ENCODE measurements at regions not wholly inside any gene's neighbourhood (a gene's known extent, or its start where the extent isn't known, plus 50 kb on each side); places are given as distances from the start of the nearest gene placed in this dataset.

GRCh38 chr20:21839982-21840381, 134.5 kb downstream of the PAX1 start:
- DNase-seq (ENCODE audit: low spot score): no peak

- no peak for DNase-seq (ENCODE audit: low spot score)
These were observed 130.9 kb downstream of the PAX1 start for GRCh38 chr20:21836346-21836745.

GRCh38 chr20:21835042-21835441, 129.6 kb downstream of the PAX1 start:
- no peak for DNase-seq (ENCODE audit: low spot score)

GRCh38 chr20:21832442-21833385, 127.2 kb downstream of the PAX1 start:
- DNase-seq (ENCODE audit: low spot score): no peak

DNA sequence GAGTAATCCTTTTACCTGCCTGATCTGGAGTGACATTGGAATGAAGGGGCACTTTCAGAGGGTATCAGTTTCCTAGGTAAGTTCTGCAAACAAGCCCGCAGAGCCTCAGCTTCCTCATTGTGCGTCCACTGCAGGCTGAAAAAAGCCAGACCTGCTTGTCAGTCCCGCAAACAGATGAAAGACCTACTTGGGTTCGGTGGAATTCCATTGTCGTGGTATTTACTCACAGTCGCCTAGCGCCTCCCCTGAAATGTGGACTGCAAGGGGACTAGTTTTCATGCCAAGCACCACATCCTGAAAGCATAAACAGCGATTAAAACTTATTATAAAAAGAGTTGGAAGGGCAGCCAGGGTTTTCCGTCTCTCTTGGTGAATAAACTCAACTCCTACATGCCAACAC, 121.5 kb downstream of the PAX1 start:
- no peak for DNase-seq (ENCODE audit: low spot score)

GRCh38 chr20:21821358-21821757, 115.9 kb downstream of the PAX1 start:
- no peak for DNase-seq (ENCODE audit: low spot score)

GRCh38 chr20:21820688-21821087, 115.2 kb downstream of the PAX1 start:
- no peak for DNase-seq (ENCODE audit: low spot score)

GRCh38 chr20:21820045-21820444, 114.6 kb downstream of the PAX1 start:
- no peak for DNase-seq (ENCODE audit: low spot score)

DNA sequence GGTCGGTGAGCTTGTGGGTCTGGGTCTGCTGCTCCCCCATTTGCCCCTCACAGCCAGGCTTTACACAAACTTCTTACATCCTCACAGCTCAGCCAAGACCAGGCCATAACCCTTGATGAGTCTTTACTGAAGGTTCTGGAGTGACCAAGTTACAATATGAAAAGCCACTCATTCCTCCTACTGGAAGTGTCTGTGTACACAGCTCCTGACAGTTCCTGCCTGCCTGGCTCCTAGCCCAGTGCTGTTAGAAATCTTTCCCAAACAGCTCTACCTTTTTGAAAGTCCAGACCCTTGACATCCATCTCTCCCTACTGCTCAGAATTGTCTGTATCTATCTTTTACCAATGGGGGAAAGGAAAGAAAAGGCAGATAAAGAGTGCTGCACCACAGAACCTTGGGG, 106.9 kb downstream of the PAX1 start:
- no peak for DNase-seq (ENCODE audit: low spot score)

DNA sequence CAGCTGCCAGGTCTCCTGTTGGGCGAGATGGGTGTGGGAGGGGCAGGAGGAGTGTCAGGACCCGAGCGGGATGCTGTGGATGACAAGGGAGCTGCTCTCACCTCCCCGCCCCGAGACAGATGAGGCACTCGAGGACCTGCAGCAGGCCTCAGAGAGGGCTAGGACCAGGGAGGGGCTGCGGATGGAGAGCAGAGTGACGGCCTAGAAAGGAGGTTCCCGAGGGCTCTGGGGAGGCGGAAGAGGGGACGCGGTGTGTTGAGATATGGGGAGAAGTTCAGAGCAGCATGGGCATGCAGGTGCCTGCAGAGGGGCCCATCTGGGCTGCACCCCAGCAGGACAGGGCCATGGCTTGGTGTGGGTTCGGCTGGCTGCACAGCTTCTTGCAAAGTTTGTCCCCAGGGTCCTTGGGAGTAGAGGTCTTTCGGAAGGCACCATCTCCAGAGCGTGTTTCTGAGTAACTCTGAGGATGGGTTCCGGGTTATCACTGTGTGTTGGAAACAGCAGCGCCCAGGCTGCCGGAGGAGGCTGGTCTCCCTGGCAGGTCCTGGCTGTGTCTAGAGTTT, 104.6 kb downstream of the PAX1 start:
- no peak for DNase-seq (ENCODE audit: low spot score)

DNA sequence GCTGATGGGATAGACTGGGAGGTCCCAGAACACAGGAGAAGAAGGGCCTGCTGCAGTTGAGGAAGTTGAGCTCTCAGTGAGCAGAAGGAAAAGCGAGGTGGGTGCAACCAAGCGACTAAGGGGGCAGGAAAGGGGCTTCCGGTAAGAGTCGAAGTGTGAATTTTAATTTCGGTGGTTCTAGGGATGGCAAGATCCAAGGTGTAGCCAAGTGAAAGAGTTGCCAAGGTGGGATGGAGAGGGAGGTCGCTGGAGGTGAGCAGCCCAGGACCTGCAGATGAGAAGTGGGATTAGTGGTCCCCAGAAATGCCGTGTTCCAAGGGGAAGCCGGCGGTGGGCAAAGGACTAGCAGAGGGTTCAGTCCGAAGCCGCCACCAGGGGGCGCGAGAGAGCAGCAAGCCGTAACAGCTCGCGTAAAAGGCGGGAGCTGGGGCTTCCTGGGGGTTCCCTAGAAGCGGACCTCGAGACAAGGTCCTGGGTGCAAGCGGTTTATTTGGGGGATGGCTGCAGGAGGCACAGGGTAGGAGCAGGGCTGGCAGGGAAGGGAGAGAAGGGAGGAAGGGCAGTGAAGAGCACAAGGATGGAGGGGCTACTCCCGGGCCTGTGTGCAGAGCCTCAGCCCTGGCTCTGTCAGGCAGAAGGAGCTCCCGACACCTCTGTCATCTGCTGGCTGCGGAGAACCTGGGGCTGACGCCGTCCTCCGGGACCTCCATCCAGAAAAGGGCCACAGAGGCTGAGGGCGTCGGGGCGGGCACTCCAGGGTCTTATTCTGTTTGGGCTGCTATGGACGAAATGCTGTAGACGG, 103.6 kb downstream of the PAX1 start:
- no peak for DNase-seq (ENCODE audit: low spot score)

GRCh38 chr20:21808139-21808538, 102.7 kb downstream of the PAX1 start:
- no peak for DNase-seq (ENCODE audit: low spot score)

GRCh38 chr20:21804802-21805201, 99.3 kb downstream of the PAX1 start:
- no peak for DNase-seq (ENCODE audit: low spot score)

DNA sequence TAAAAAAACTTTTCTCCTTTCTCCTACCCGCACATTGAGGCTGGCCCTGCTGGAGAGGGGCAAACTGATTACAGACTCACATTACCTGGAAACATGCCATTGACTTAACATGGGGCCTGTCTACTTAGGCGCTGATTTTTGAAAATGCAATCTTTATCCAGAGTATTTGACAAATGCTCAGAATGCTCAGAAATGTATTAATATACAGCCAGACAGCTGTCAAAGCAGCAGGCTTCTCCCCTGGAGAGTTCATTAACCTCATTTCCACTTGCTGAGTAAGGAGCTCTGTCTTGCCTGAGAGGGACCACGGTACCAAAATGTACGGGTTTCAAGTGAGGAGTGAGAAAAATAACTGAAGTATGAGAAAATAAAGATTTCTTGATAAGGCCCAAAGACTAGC, 95.7 kb downstream of the PAX1 start:
- DNase-seq (ENCODE audit: low spot score): no peak

DNA sequence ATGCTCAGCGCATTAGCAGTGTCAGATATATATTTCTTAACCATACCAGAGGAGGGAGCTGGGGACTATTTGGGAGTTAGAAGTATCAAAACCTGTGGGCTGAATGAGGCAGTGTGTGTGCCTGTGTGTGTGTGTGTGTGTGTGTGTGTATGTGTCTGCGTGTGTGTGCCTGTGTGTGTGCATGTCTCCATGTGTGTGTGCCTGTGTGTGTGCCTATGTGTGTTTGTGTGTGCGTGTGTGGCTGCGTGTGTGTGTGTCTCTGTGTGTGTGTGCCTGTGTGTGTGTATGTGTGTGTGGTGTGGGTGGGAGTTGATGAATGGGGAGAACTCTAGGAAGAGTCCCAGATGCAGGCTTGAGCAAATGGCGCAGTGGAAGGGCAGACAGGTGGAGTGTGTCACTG, 92.9 kb downstream of the PAX1 start:
- no peak for DNase-seq (ENCODE audit: low spot score)

GRCh38 chr20:21796059-21796458, 90.6 kb downstream of the PAX1 start:
- DNase-seq (ENCODE audit: low spot score): no peak

GRCh38 chr20:21788082-21788481, 82.6 kb downstream of the PAX1 start:
- DNase-seq (ENCODE audit: low spot score): no peak

DNA sequence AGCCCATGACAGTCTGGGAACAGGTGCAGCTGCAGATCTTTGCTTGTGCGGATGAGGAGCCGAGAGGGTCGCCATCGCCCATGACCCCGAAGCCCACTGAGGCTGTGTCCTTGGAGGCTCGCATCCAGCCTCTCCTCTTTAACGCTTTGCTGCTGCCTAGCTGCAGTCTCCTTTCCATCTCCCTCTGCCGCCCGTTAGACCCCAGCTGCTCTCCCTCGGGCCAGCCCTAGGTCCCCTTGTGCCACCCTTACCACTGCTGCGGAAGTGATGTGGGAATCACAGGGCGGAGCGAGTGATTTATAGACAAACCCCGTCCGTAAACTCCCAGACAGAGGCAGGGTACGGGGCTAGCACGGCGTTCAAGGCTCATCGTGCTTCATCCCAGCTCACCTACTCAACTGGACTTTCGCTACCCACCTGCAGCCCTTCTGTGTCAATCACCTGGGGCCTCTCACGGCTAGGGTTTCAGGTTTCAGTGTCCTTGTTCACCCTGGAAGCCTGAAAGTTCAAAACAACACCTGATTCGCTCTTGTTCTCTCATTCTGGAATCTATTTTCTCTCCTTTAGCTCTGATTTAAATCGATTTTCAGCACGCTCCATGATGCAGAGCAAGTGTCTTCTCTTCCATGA, 76.1 kb downstream of the PAX1 start:
- no peak for DNase-seq (ENCODE audit: low spot score)

DNA sequence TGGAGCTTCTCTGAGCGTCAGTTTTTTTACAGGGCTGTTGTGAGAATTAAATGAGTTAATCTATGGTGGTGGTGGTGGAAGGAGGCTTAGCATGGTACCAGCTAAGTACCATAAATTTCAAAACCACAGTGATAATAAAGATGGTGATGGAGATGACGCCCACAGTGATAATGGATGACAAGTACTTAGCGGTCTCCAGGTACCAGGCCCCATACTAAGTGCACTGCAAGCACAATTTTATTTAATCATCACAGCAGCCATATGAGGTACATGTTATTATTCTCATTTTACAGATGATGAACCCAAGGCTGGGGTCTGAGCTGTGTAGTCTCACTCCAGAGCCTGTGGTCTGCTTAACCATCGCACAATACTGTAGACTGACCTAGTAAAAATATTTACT, 75.1 kb downstream of the PAX1 start:
- DNase-seq (ENCODE audit: low spot score): no peak
